ENCODE measurements at regions not wholly inside any gene's neighbourhood (a gene's known extent, or its start where the extent isn't known, plus 50 kb on each side); places are given as distances from the start of the nearest gene placed in this dataset.

DNA sequence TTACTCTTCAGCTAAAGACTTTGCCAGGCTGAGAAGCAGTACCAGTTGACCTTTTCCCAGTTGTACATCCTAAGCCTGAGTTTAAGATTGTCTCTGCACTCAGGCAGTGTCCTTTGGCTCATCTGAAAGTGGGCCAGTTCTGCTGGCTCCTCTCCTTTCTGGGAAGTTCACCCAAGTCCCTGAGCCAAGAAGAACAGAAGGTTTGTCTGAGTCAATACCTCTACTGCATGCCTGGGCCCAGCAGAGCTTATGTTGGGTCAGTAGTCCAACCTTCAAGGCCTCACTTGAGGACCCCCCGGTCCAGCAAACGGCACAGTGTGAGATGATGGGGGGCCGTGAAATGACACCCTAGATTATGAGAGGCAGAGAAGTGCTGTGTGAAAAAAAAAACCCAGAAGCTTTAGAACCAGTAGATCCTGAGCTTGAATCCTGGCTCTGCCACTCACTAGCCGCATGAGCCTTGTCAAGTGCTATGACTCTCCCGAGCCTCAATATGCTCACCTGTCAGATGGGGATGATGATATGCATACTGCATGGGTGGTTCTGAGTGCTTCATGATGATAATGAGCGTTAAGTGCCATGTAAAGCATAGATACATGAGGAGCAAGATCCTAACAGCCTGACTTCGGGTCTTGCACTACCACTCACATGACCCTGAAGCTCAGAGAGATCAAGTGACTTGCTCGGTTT, 156.0 kb downstream of the MACROH2A1 start:
- Histone ChIP-seq H3K4ac (ENCODE audit: low read depth, low read length) (no peak overlapping the region), H3K27ac (ENCODE audit: low read depth, low read length) (no peak overlapping the region), H3K4me3 (ENCODE audit: low read length) (no peak overlapping the region), H3K56ac (ENCODE audit: low read length) (no peak overlapping the region), H3K79me2 (ENCODE audit: control insufficient read depth, insufficient read depth, low read length) (no peaks in the 10 kb centered on the region), H3K4me2 (ENCODE audit: low read length) (no peak overlapping the region), H3K27me3 (ENCODE audit: insufficient read depth, low read length, poor library complexity) (no peaks in the 10 kb centered on the region), H2BK15ac (replicated peaks; ENCODE audit: low read depth) (no peak overlapping the region), H3K9ac (ENCODE audit: low read length) (no peak overlapping the region), H3K79me1 (ENCODE audit: low read length) (no peaks in the 10 kb centered on the region), H3K4me1 (ENCODE audit: control insufficient read depth, low read depth, low read length) (peaks cover 13% of the 10 kb centered on the region), H2BK5ac (ENCODE audit: low read length) (no peak overlapping the region), H2AK5ac (ENCODE audit: low read length) (no peak overlapping the region), H3K23ac (ENCODE audit: low read length) (no peak overlapping the region), H3K18ac (ENCODE audit: low read length) (no peak overlapping the region), H4K5ac (ENCODE audit: low read length) (no peak overlapping the region), H4K8ac (ENCODE audit: low read depth, low read length) (no peak overlapping the region), H3K36me3 (ENCODE audit: control insufficient read depth, insufficient read depth, low read length) (no peaks in the 10 kb centered on the region), H2BK120ac (ENCODE audit: low read depth, low read length) (no peak overlapping the region)
- no peak for DNase-seq
- no CpG with 5 or more reads among the region's 8 CpGs for WGBS (ENCODE audit: extremely low coverage, insufficient coverage, low lambda C conversion rate)

DNA sequence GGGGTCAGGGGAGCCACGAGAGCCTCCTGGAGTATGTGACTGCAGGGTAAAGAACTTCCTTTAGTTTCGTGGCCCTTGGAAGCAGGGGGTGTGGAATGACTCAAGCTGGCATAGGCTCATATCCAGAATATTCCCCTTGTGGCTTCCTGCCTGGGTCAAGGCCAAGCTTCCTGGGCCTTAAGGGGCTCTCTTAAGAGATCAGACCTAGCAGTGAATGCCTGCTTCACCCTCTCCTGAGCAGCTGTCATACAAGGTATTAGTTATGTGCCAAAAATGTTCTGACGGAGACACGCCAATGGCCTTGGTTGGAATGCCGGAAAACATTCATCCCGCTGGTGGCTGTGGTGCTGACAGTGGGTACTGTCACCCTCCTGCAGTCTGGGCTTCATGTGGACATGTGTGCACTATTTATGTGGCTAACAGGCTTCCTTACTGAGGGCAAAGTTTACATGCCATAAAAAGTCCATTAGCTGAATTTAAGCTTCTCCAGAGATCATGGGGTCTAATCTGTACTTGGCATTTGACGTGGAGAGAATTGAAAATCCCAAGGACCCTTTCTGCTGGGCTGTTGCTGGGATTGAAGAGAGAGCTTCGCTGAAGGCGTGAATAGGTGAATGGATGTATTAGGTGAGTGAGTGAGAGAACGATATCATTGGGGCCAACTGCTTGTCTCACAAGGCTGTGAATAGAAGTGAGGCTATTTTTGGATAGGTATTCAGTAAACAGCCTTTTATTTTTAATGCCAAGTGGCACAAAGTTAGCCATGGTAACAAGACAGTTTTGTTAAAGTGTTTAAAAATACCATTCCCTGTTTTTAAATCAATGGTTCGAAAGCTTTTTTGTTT, 156.8 kb downstream of the MACROH2A1 start:
- H3K56ac ChIP-seq (ENCODE audit: low read length), result no peak overlapping the region
- H3K4ac ChIP-seq (ENCODE audit: low read depth, low read length), result no peak overlapping the region
- no peak overlapping the region for H2BK5ac ChIP-seq (ENCODE audit: low read length)
- H3K18ac ChIP-seq (ENCODE audit: low read length), result no peak overlapping the region
- H3K4me3 ChIP-seq (ENCODE audit: low read length), result no peak overlapping the region
- H3K27me3 ChIP-seq (ENCODE audit: insufficient read depth, low read length, poor library complexity), result no peaks in the 10 kb centered on the region
- H3K36me3 ChIP-seq (ENCODE audit: control insufficient read depth, insufficient read depth, low read length), result no peaks in the 10 kb centered on the region
- no peaks in the 10 kb centered on the region for H3K79me1 ChIP-seq (ENCODE audit: low read length)
- no peak overlapping the region for H2AK5ac ChIP-seq (ENCODE audit: low read length)
- H3K23ac ChIP-seq (ENCODE audit: low read length), result no peak overlapping the region
- no peak overlapping the region for H2BK120ac ChIP-seq (ENCODE audit: low read depth, low read length)
- H3K79me2 ChIP-seq (ENCODE audit: control insufficient read depth, insufficient read depth, low read length), result no peaks in the 10 kb centered on the region
- no peak overlapping the region for H3K4me2 ChIP-seq (ENCODE audit: low read length)
- no CpG with 5 or more reads among the region's 11 CpGs for WGBS (ENCODE audit: extremely low coverage, insufficient coverage, low lambda C conversion rate)
- no peak for DNase-seq
- no peak overlapping the region for H3K9ac ChIP-seq (ENCODE audit: low read length)
- H2BK15ac ChIP-seq (replicated peaks; ENCODE audit: low read depth), result no peak overlapping the region
- no peak overlapping the region for H4K8ac ChIP-seq (ENCODE audit: low read depth, low read length)
- H4K5ac ChIP-seq (ENCODE audit: low read length), result no peak overlapping the region
- H3K27ac ChIP-seq (ENCODE audit: low read depth, low read length), result no peak overlapping the region
- H3K4me1 ChIP-seq (ENCODE audit: control insufficient read depth, low read depth, low read length), result peaks cover 11% of the 10 kb centered on the region

DNA sequence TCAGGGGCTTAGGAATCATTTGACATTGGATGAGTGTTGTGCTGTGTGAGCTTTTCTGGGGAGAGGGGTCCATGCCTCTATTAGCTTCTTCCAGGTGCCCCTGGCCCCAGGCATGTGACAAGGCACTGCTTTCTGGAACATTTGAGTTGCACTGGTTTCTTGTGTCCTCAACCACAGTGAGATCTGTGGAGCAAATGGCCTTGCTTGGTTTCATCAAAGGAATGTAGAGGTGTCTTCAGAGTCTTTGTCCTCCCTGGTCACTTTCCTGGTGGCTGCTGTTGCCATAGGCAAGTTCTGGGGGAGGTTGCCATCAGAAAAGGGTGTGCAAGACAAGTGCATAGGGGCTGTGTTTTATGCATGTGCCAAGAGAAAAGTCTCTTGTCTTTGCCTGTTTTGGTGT, 157.5 kb downstream of the MACROH2A1 start:
- DNase-seq, result no peak
- Histone ChIP-seq H3K4me1 (ENCODE audit: control insufficient read depth, low read depth, low read length) (peaks cover 5% of the 10 kb centered on the region), H3K79me1 (ENCODE audit: low read length) (no peaks in the 10 kb centered on the region), H2AK5ac (ENCODE audit: low read length) (no peak overlapping the region), H3K18ac (ENCODE audit: low read length) (no peak overlapping the region), H2BK120ac (ENCODE audit: low read depth, low read length) (no peak overlapping the region), H3K4ac (ENCODE audit: low read depth, low read length) (no peak overlapping the region), H3K27ac (ENCODE audit: low read depth, low read length) (no peak overlapping the region), H4K8ac (ENCODE audit: low read depth, low read length) (no peak overlapping the region), H3K79me2 (ENCODE audit: control insufficient read depth, insufficient read depth, low read length) (no peaks in the 10 kb centered on the region), H3K36me3 (ENCODE audit: control insufficient read depth, insufficient read depth, low read length) (no peaks in the 10 kb centered on the region), H3K9ac (ENCODE audit: low read length) (no peak overlapping the region), H3K27me3 (ENCODE audit: insufficient read depth, low read length, poor library complexity) (no peaks in the 10 kb centered on the region), H3K4me3 (ENCODE audit: low read length) (no peak overlapping the region), H4K5ac (ENCODE audit: low read length) (no peak overlapping the region), H3K23ac (ENCODE audit: low read length) (no peak overlapping the region), H2BK15ac (replicated peaks; ENCODE audit: low read depth) (no peak overlapping the region), H2BK5ac (ENCODE audit: low read length) (no peak overlapping the region), H3K4me2 (ENCODE audit: low read length) (no peak overlapping the region), H3K56ac (ENCODE audit: low read length) (no peak overlapping the region)

DNA sequence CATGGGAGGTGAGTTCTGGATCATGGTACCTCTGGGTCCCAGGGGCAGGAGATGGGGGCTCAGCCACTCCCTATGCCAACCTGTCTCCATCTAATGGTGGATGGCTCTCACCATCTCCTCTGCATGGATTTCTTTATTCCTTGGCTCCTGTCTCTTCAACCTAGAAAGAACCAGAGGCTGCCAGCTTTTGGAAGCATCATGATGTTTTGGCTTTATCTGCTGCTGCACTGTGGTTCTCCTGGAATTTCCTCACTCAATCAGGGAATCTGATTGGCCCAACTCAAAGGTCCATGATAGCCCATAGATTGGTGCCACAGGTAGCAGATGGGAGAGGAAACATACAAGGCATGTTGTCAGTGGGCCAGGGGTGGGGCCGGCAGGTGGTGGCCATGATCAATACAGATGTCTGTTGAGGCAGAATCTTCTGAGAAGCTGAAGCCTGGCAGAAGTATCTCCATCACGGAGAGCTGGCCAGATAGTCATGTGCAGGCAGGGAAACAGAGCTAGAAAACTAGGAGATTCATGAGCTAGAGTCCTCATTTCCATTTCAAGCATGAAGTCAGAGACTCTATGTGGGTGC, 158.2 kb downstream of the MACROH2A1 start:
- no peak overlapping the region for H3K4me3 ChIP-seq (ENCODE audit: low read length)
- no peak for DNase-seq
- H3K79me2 ChIP-seq (ENCODE audit: control insufficient read depth, insufficient read depth, low read length), result no peaks in the 10 kb centered on the region
- peaks cover 2% of the 10 kb centered on the region for H3K4me1 ChIP-seq (ENCODE audit: control insufficient read depth, low read depth, low read length)
- no CpG with 5 or more reads among the region's 2 CpGs for WGBS (ENCODE audit: extremely low coverage, insufficient coverage, low lambda C conversion rate)
- no peak overlapping the region for H2BK5ac ChIP-seq (ENCODE audit: low read length)
- no peak overlapping the region for H3K18ac ChIP-seq (ENCODE audit: low read length)
- H3K23ac ChIP-seq (ENCODE audit: low read length), result no peak overlapping the region
- no peak overlapping the region for H3K56ac ChIP-seq (ENCODE audit: low read length)
- H4K8ac ChIP-seq (ENCODE audit: low read depth, low read length), result no peak overlapping the region
- no peak overlapping the region for H3K27ac ChIP-seq (ENCODE audit: low read depth, low read length)
- H3K9ac ChIP-seq (ENCODE audit: low read length), result no peak overlapping the region
- no peaks in the 10 kb centered on the region for H3K79me1 ChIP-seq (ENCODE audit: low read length)
- H3K4me2 ChIP-seq (ENCODE audit: low read length), result no peak overlapping the region
- no peak overlapping the region for H2AK5ac ChIP-seq (ENCODE audit: low read length)
- H2BK15ac ChIP-seq (replicated peaks; ENCODE audit: low read depth), result no peak overlapping the region
- no peak overlapping the region for H2BK120ac ChIP-seq (ENCODE audit: low read depth, low read length)
- no peaks in the 10 kb centered on the region for H3K36me3 ChIP-seq (ENCODE audit: control insufficient read depth, insufficient read depth, low read length)
- H4K5ac ChIP-seq (ENCODE audit: low read length), result no peak overlapping the region
- H3K27me3 ChIP-seq (ENCODE audit: insufficient read depth, low read length, poor library complexity), result no peaks in the 10 kb centered on the region
- H3K4ac ChIP-seq (ENCODE audit: low read depth, low read length), result no peak overlapping the region

DNA sequence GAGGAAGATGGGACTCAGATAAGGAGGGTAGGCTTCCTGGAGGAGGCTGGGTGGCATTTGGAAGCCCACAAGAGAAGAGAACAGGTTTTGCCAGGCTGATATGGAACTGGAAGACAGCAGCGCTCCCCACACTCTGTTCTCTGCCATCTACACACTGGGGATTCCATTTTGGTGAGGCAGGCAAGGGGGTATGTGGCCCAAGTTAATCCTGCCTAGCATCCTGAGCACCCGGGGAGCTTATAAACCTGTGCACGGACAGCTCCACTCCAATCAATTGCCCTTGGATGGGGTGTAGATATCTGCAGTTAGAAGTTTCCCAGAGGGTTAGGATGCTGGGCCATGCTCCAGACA, 158.8 kb downstream of the MACROH2A1 start:
- Histone ChIP-seq H2AK5ac (ENCODE audit: low read length) (no peak overlapping the region), H3K18ac (ENCODE audit: low read length) (no peak overlapping the region), H3K36me3 (ENCODE audit: control insufficient read depth, insufficient read depth, low read length) (no peaks in the 10 kb centered on the region), H3K27me3 (ENCODE audit: insufficient read depth, low read length, poor library complexity) (no peaks in the 10 kb centered on the region), H3K79me2 (ENCODE audit: control insufficient read depth, insufficient read depth, low read length) (no peaks in the 10 kb centered on the region), H2BK15ac (replicated peaks; ENCODE audit: low read depth) (no peak overlapping the region), H3K4me2 (ENCODE audit: low read length) (no peak overlapping the region), H3K9ac (ENCODE audit: low read length) (no peak overlapping the region), H3K79me1 (ENCODE audit: low read length) (no peaks in the 10 kb centered on the region), H3K23ac (ENCODE audit: low read length) (no peak overlapping the region), H4K8ac (ENCODE audit: low read depth, low read length) (no peak overlapping the region), H2BK120ac (ENCODE audit: low read depth, low read length) (no peak overlapping the region), H3K4me3 (ENCODE audit: low read length) (no peak overlapping the region), H3K56ac (ENCODE audit: low read length) (no peak overlapping the region), H3K4ac (ENCODE audit: low read depth, low read length) (no peak overlapping the region), H4K5ac (ENCODE audit: low read length) (no peak overlapping the region), H3K4me1 (ENCODE audit: control insufficient read depth, low read depth, low read length) (no peaks in the 10 kb centered on the region), H3K27ac (ENCODE audit: low read depth, low read length) (no peak overlapping the region), H2BK5ac (ENCODE audit: low read length) (no peak overlapping the region)
- no CpG with 5 or more reads among the region's 3 CpGs for WGBS (ENCODE audit: extremely low coverage, insufficient coverage, low lambda C conversion rate)
- no peak for DNase-seq
